Breast epithelium (tissue), 4 donors: ENCODE measurements at regions not wholly inside any gene's neighbourhood (a gene's known extent, or its start where the extent isn't known, plus 50 kb on each side); places are given as distances from the start of the nearest gene placed in this dataset.

Experiments
- DNase-seq, 2 donors: peaks; one replicate each; pipeline ENCODE4 v3.0.0-alpha.2; 2019; ENCODE audit warnings: low spot score in 2 of 2
- H3K27ac ChIP-seq, 2 donors: fragments of 200-600 bp; sonication (generic) in 1 of 2; one replicate each; pipeline ENCODE4 v1.5.1; 2016 to 2019; ENCODE audit warnings: mild to moderate bottlenecking in 1 of 2
- H3K27me3 ChIP-seq, 2 donors: fragments of 200-600 bp; sonication (generic) in 1 of 2; one replicate each; pipeline versions ENCODE4 v1.5.1 to v1.6.0; 2017 to 2019; ENCODE audit warnings: control low read depth in 1 of 2, mild to moderate bottlenecking in 1 of 2
- H3K36me3 ChIP-seq: fragments of 200-600 bp; one replicate; pipeline ENCODE4 v1.5.1; 2019
- H3K4me1 ChIP-seq, 2 donors: fragments of 200-600 bp; sonication (generic); one replicate each; pipeline ENCODE4 v1.5.1; 2016 to 2019; ENCODE audit warnings: control low read depth in 1 of 2
- H3K4me3 ChIP-seq, 3 donors: fragments of 200-600 bp; sonication (generic); 1 replicate in 2 of 3; 2 replicates in 1 of 3; pipeline ENCODE4 v1.5.1; 2016 to 2019; ENCODE audit warnings: mild to moderate bottlenecking in 3 of 3, moderate library complexity in 2 of 3
- H3K9me3 ChIP-seq, 2 donors: fragments of 200-600 bp; sonication (generic) in 1 of 2; one replicate each; pipeline ENCODE4 v1.5.1; 2016 to 2019; ENCODE audit warnings: control low read depth in 1 of 2
- POLR2A ChIP-seq: fragments of 450-650 bp; IDR thresholded peaks from one replicate; pipeline ENCODE4 v1.6.1; 2016; ENCODE audit warnings: antibody characterized with exemption, mild to moderate bottlenecking, moderate library complexity
- POLR2AphosphoS5 ChIP-seq, 3 donors: sonication (generic); formaldehyde crosslinking; IDR thresholded peaks; one replicate each; pipeline ENCODE4 v1.6.1; 2017; ENCODE audit warnings: antibody characterized with exemption in 3 of 3
- intact Hi-C: fragments of 100-400 bp; cut with DNase I; formaldehyde crosslinking; loops from one replicate; pipeline ENCODE4 v1.15.1; 2023; ENCODE audit warnings: low total_unique reads
- TF ChIP-seq, protein P1 (sequence below), 3 donors: fragments of 450-650 bp; IDR thresholded peaks; one replicate each; pipeline ENCODE4 v1.5.1; 2016 to 2017; ENCODE audit warnings: antibody characterized with exemption in 3 of 3, mild to moderate bottlenecking in 3 of 3, moderate library complexity in 3 of 3

DNA sequence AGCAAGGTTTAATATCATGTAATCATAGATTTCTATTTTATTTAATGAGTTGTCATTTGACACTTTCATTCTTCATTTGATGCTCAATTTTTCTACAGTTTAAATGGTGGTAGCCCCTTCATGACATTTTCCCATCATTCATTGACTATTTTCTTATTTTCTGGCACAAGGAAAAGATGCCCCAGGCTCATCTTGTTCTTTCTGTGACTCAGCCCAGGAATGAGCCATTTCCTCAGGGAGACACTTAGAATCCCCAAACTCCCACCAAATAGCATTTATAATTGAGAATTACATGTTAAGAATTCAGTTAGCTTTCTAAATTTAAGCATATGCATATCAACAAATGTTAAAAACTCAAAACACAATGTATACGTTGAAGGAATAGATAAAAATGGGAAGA lies 222.3 kb downstream of the KIF20B start:
- no peak overlapping the region for H3K27ac ChIP-seq
- intact Hi-C loops, result no loop called here
- no peak for TF ChIP-seq POLR2AphosphoS5 (IDR thresholded peaks at IDR 0.05)
- TF ChIP-seq POLR2A, result no peak
- H3K36me3 ChIP-seq, result no peaks in the 10 kb centered on the region
- H3K9me3 ChIP-seq, result no peaks in the 10 kb centered on the region
- H3K4me3 ChIP-seq, result no peak overlapping the region
- H3K4me1 ChIP-seq, result no peaks in the 10 kb centered on the region
- no peak for DNase-seq
- no peaks in the 10 kb centered on the region for H3K27me3 ChIP-seq

DNA sequence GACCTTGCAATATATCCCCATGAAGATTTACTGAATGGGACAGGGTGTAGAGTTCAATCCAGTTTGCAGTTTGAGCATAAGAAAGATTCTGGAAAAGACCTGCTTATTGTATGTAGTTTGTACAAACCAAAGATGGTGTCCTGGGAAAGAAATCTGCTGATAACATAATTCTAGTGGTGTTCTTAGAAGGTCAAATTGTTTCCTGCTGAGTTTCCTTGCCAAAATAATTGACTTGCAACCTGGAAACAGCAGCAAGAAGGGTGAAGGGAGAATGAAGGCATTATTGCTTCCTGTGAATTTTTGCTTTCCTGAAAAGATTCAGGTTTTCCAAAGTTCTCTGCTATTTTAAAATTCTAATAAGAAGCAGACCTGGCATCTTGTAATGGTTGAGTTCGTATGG lies 222.9 kb downstream of the KIF20B start:
- no peaks in the 10 kb centered on the region for H3K36me3 ChIP-seq
- intact Hi-C loops, result no loop called here

DNA sequence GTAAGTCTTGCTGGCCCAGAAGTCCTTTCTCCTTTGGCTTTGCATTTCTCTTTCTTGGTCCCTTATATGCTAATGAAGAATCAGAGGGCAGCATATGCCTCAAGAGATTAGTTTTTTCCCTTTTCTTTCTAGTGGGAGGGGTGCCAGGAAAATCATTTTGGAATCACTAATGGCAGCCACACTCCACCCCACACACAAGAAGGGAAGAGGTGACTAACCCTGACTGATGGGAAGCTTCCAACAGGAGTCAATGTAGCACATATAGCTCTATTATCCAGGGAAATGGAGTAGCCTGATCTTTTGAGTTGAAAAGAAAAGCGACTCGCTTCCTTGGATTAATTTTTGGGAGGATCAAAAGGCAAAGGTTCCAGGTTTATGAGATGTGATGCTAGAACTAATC lies 225.3 kb downstream of the KIF20B start:
- Histone ChIP-seq H3K27ac (no peak overlapping the region), H3K36me3 (no peaks in the 10 kb centered on the region), H3K9me3 (no peaks in the 10 kb centered on the region), H3K27me3 (no peaks in the 10 kb centered on the region), H3K4me3 (no peak overlapping the region), H3K4me1 (no peaks in the 10 kb centered on the region)
- TF ChIP-seq, protein P1, sequence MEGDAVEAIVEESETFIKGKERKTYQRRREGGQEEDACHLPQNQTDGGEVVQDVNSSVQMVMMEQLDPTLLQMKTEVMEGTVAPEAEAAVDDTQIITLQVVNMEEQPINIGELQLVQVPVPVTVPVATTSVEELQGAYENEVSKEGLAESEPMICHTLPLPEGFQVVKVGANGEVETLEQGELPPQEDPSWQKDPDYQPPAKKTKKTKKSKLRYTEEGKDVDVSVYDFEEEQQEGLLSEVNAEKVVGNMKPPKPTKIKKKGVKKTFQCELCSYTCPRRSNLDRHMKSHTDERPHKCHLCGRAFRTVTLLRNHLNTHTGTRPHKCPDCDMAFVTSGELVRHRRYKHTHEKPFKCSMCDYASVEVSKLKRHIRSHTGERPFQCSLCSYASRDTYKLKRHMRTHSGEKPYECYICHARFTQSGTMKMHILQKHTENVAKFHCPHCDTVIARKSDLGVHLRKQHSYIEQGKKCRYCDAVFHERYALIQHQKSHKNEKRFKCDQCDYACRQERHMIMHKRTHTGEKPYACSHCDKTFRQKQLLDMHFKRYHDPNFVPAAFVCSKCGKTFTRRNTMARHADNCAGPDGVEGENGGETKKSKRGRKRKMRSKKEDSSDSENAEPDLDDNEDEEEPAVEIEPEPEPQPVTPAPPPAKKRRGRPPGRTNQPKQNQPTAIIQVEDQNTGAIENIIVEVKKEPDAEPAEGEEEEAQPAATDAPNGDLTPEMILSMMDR (IDR thresholded peaks at IDR 0.05), result no peak
- TF ChIP-seq POLR2A, result no peak
- TF ChIP-seq POLR2AphosphoS5 (IDR thresholded peaks at IDR 0.05), result no peak
- no peak for DNase-seq
- intact Hi-C loops, result no loop called here

More for the DNA sequence above, 222.9 kb downstream of the KIF20B start:
- no peak overlapping the region for H3K4me3 ChIP-seq
- no peaks in the 10 kb centered on the region for H3K4me1 ChIP-seq
- H3K27ac ChIP-seq, result no peak overlapping the region
- H3K27me3 ChIP-seq, result no peaks in the 10 kb centered on the region
- TF ChIP-seq POLR2A (no peak), POLR2AphosphoS5 (IDR thresholded peaks at IDR 0.05) (no peak)
- TF ChIP-seq, protein P1 (IDR thresholded peaks at IDR 0.05), result no peak
- DNase-seq, result no peak
- H3K9me3 ChIP-seq, result no peaks in the 10 kb centered on the region

DNA sequence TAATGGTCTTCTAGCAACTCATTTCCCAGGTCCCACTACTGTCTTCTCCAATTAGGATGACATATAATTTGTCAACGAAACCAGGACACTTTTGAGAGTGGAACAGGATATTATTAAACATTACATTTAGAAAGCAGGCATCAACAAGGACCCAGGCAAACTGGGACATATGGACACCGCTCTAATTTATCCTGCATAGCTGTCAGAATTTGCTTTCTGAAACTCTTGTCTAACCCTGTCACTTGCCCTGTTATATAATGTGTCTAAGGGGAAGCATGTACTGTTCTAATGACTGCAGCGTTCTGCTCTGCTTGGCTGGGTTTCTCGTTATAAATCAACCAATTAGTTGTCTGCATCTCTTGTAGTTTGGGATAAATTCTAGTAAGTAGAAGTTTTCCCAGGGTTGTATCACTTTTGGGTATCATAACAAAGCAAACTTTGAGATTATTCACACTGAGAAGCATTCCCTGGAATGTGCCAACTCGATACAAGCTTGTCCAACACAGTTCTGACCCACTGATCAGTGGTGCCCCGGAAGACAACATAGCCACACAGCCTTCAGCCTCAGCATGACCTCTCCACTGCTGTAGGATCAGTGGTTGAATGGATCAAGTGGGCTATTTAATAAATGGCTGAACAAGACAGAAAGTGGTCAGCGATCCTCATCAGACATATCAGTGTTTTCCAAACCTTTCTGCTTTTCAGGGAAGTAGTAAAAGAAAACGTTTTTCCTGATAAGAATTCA lies 228.1 kb downstream of the KIF20B start:
- TF ChIP-seq, protein P1 (IDR thresholded peaks at IDR 0.05), result no peak
- TF ChIP-seq POLR2A (no peak), POLR2AphosphoS5 (IDR thresholded peaks at IDR 0.05) (no peak)
- intact Hi-C loops, result no loop called here
- Histone ChIP-seq H3K36me3 (no peaks in the 10 kb centered on the region), H3K27ac (no peak overlapping the region), H3K4me1 (no peaks in the 10 kb centered on the region), H3K9me3 (no peaks in the 10 kb centered on the region), H3K27me3 (no peaks in the 10 kb centered on the region), H3K4me3 (no peak overlapping the region)
- no peak for DNase-seq

DNA sequence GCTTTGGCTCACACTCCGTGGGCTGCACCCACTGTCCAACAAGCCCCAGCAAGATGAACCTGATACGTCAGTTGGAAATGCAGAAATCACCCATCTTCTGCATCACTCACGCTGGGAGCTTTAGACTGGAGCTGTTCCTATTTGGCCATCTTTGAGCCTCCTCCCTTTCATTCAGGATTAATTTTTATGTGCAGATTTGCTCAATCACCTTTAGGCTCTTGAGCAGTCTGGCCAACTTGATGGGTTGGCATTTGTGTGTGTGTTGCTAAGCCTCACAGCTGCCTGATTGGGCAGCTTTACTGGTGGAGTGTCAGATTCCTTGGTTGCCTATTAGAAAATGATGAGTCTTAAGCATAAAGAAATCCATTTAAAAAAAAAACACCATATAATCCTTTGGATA lies 236.1 kb downstream of the KIF20B start:
- Histone ChIP-seq H3K4me1 (no peaks in the 10 kb centered on the region), H3K36me3 (no peaks in the 10 kb centered on the region), H3K27ac (no peak overlapping the region), H3K4me3 (no peak overlapping the region), H3K9me3 (no peaks in the 10 kb centered on the region), H3K27me3 (no peaks in the 10 kb centered on the region)
- intact Hi-C loops, result no loop called here
- no peak for DNase-seq
- TF ChIP-seq POLR2A, result no peak
- no peak for TF ChIP-seq POLR2AphosphoS5 (IDR thresholded peaks at IDR 0.05)
- TF ChIP-seq, protein P1 (IDR thresholded peaks at IDR 0.05), result no peak
